HFF-Myc (cell line): ENCODE measurements at regions not wholly inside any gene's neighbourhood (a gene's known extent, or its start where the extent isn't known, plus 50 kb on each side); places are given as distances from the start of the nearest gene placed in this dataset.
A peak's percentile ranks its signal among the peaks of the same experiment; 100 is the strongest.

Source experiments
- DNase-seq: peaks from one replicate; pipeline ENCODE4 v3.0.0-alpha.2; 2011; ENCODE audit warnings: low read depth; ENCODE audit errors: extremely low read depth
- H3K4me3 ChIP-seq: replicated peaks from 2 replicates; pipeline ENCODE4 v1.5.1; 2011; ENCODE audit warnings: low read depth, mild to moderate bottlenecking, control low read depth, low read length
- TF ChIP-seq, protein P1 (sequence below): IDR thresholded peaks from 2 replicates; pipeline ENCODE4 v1.5.1; 2012; ENCODE audit warnings: mild to moderate bottlenecking, low read depth, low read length, control low read depth; ENCODE audit errors: missing control alignments

DNA sequence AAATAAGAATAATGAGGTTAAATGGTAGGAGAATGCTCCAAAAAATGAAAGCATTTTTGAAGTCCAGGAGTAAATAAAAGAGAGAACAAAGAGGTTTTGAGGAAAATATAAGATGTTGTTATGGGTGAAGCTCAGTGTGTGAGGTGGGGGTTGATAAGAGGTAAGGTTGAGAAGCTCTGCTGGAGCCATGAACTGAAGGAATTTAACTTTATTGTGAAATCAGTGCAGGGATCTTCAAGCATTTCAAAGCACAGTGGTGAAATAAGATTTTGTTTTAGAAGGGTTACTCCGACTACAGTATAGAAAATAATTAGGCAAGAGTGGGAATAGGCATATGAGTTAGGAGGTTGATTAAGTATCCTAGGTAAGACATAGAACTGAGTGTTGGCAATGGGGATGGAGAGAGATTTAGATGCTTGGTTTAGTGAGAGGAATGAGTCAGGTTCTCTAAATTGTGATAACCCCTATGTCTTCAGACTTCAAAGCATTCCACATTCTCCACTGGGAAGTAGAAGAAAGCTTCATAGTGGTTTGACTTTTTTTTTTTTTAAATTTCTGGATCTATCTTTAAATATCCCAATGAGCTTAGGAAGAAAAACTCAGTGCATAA lies 403.2 kb downstream of the AASDHPPT start:
- no peak overlapping the region for H3K4me3 ChIP-seq
- TF ChIP-seq, protein P1, sequence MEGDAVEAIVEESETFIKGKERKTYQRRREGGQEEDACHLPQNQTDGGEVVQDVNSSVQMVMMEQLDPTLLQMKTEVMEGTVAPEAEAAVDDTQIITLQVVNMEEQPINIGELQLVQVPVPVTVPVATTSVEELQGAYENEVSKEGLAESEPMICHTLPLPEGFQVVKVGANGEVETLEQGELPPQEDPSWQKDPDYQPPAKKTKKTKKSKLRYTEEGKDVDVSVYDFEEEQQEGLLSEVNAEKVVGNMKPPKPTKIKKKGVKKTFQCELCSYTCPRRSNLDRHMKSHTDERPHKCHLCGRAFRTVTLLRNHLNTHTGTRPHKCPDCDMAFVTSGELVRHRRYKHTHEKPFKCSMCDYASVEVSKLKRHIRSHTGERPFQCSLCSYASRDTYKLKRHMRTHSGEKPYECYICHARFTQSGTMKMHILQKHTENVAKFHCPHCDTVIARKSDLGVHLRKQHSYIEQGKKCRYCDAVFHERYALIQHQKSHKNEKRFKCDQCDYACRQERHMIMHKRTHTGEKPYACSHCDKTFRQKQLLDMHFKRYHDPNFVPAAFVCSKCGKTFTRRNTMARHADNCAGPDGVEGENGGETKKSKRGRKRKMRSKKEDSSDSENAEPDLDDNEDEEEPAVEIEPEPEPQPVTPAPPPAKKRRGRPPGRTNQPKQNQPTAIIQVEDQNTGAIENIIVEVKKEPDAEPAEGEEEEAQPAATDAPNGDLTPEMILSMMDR: no peak
- DNase-seq: no peak

DNA sequence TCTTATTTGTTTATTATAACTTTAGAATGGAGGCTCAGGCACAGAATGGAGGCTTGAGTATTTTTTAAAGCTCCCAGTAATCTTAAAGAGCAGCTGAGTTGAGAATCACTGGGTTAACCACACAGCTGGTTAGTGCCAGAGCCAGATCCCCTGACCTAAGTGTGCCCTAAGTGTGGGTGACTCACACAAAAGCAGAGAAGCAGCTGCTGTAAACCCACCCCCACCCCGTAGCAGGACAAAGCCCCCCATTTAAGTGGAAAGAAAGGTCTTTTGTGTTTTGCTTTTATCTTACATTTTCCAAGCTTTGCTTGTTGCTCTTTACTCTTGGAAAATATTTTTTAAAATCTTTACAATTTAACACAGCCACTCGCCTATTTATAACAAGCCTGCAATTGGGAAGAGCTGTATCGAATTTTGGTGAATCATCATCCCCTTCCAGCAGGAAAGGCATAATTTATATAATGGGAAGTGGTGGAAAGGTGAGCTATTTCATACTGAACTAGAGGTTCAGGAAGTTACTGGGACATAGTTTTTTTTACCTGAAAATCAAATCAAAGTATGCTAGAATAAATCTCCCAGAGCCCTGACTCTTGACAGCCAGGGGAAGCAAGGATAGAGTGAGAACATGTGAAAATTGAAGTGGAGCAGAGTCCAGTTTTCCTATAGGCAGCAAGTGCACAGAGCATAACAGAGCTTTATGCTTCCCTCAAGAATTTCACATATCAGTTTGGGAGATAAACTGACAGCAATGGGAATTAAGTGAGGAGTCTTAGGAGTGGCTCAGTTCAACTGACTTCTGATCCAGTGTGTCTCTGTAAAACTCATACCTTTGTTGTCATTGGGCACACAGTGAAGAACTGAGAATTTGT lies 405.7 kb downstream of the AASDHPPT start:
- no peak overlapping the region for H3K4me3 ChIP-seq
- DNase-seq: peak; percentile 38
- TF ChIP-seq, protein P1: no peak

DNA sequence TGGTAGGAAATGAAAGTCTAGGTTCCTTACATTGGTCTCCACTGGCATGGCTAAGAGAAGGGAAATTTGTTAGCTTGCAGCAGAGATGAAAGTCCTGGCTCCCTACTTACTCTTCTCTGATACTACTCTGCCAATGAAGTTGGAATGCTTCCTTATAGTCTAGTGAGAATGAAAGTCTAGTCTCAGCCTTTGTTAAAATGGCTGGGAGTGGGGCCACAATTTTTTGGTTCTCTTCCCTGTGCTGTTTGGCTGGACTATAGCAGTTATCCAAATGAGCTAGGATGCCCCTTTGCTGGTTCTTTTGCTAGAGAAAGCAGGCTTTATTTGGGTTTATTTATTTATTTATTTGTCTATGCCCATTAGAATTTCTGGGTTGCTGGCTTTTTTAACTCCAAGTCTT lies 414.3 kb downstream of the AASDHPPT start:
- DNase-seq: no peak
- TF ChIP-seq, protein P1: no peak

DNA sequence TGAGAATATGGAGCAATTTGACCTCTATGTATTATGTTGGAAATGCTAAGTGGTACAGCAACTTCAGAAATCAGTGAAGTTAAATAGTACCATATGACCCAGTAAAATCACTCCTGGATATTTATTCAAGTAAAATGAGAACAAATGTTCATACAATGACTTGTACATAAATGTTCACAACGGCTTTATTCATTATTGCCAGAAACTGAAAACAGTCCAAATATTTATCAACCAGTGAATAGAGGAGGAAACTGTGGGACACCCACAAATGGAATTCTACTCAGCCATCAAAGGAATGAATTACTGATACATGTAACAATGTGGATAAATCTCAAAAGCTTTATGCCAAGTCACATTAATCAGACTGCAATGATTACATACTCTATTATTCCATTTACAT lies 416.3 kb downstream of the AASDHPPT start:
- TF ChIP-seq, protein P1: no peak
- no peak for DNase-seq
- no peak overlapping the region for H3K4me3 ChIP-seq

More for the DNA sequence above, 414.3 kb downstream of the AASDHPPT start:
- H3K4me3 ChIP-seq: no peak overlapping the region

DNA sequence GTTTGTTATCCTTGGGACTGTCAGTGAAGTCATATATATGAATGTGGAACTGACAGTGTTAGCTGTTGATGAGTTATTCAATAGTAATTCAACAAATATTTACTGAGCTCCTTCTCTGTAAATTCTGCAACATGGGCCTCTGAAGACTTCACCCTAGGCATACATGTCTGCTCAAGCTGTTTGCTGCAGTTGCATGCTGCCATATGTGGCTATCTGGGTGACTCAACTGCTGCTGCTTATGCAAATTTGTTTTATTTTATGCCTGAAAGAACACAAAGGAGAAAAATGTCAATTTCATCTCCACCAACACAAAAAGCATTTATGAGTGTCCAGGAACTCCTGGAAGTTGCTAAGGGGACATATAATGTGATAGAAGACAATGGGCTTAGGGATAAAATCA lies 417.6 kb downstream of the AASDHPPT start:
- no peak overlapping the region for H3K4me3 ChIP-seq
- TF ChIP-seq, protein P1: no peak
- DNase-seq: no peak

DNA sequence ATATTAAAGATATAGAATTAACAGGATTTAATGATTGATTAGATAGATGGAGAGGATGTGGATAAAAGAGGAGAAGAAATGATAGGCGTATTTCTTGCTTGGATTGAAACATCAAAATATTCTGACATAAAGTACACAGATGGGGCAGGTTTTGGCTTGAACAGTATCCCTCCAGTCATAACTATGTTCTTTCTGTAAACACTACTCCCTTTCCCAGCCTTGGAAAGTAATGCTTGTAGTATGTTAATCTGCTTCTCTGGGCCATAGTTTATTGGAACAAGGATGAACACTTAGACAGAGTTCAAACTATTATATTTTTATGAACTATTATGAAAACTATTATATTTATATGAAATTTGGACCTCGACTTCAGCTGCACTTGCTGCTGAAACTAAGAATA lies 419.2 kb downstream of the AASDHPPT start:
- no peak overlapping the region for H3K4me3 ChIP-seq
- TF ChIP-seq, protein P1: no peak
- DNase-seq: no peak
